Chondrocyte (in vitro differentiated cells): ENCODE measurements at regions not wholly inside any gene's neighbourhood (a gene's known extent, or its start where the extent isn't known, plus 50 kb on each side); places are given as distances from the start of the nearest gene placed in this dataset.
A peak's percentile ranks its signal among the peaks of the same experiment; 100 is the strongest.

ENCODE experiments used
- DNase-seq: peaks from one replicate; pipeline ENCODE4 v3.0.0; 2021; ENCODE audit warnings: mixed read lengths, low spot score
- H3K27ac Mint-ChIP-seq: one replicate; pipeline ENCODE4 v1.8.0; 2021; ENCODE audit warnings: mild to moderate bottlenecking, moderate library complexity, mixed read lengths; ENCODE audit not compliant: unreplicated experiment
- H3K27me3 Mint-ChIP-seq: 2 replicates; pipeline ENCODE4 v1.8.0; 2021; ENCODE audit warnings: low read depth, mixed read lengths
- H3K36me3 Mint-ChIP-seq: 2 replicates; pipeline ENCODE4 v1.8.0; 2021; ENCODE audit warnings: low read depth, mixed read lengths
- H3K4me1 Mint-ChIP-seq: 2 replicates; pipeline ENCODE4 v1.8.0; 2021; ENCODE audit warnings: low read depth, mild to moderate bottlenecking, mixed read lengths
- H3K4me3 Mint-ChIP-seq: one replicate; pipeline ENCODE4 v1.8.0; 2021; ENCODE audit warnings: mild to moderate bottlenecking, moderate library complexity, mixed read lengths; ENCODE audit not compliant: unreplicated experiment
- H3K9me3 Mint-ChIP-seq: 2 replicates; pipeline ENCODE4 v1.8.0; 2021; ENCODE audit warnings: low read depth, mixed read lengths
- CTCF ChIP-seq: fragments of 200-600 bp; sonication (generic); IDR thresholded peaks from 2 replicates; pipeline ENCODE4 v1.5.0; 2021; ENCODE audit warnings: antibody characterized with exemption, mild to moderate bottlenecking, moderate library complexity

- no peak for TF ChIP-seq CTCF
Observed at GRCh38 chr9:107723015-107723414, 233.4 kb upstream of the KLF4 start.

GRCh38 chr9:107721705-107722245, 232.2 kb upstream of the KLF4 start:
- H3K4me3 Mint-ChIP-seq, result no peak overlapping the region
- H3K4me1 Mint-ChIP-seq, result peaks cover under 1% of the 10 kb centered on the region
- TF ChIP-seq CTCF, result no peak
- peaks cover 3% of the 10 kb centered on the region for H3K9me3 Mint-ChIP-seq
- H3K27me3 Mint-ChIP-seq, result peaks cover 5% of the 10 kb centered on the region
- no peak for DNase-seq
- H3K36me3 Mint-ChIP-seq, result no peaks in the 10 kb centered on the region
- no peak overlapping the region for H3K27ac Mint-ChIP-seq

More at GRCh38 chr9:107723015-107723414, 233.4 kb upstream of the KLF4 start:
- Mint-ChIP-seq H3K27me3 (peaks cover 5% of the 10 kb centered on the region), H3K27ac (peak overlapping the region; percentile 52), H3K36me3 (no peaks in the 10 kb centered on the region), H3K4me3 (no peak overlapping the region), H3K4me1 (peaks cover 9% of the 10 kb centered on the region), H3K9me3 (peaks cover 3% of the 10 kb centered on the region)
- no peak for DNase-seq

GRCh38 chr9:107720501-107720900, 230.9 kb upstream of the KLF4 start:
- no peak for TF ChIP-seq CTCF
- no peak for DNase-seq
- Mint-ChIP-seq H3K9me3 (peaks cover 3% of the 10 kb centered on the region), H3K4me3 (no peak overlapping the region), H3K27me3 (peaks cover 5% of the 10 kb centered on the region), H3K36me3 (no peaks in the 10 kb centered on the region), H3K4me1 (no peaks in the 10 kb centered on the region), H3K27ac (no peak overlapping the region)

- no peak for TF ChIP-seq CTCF
- Mint-ChIP-seq H3K27ac (no peak overlapping the region), H3K9me3 (no peaks in the 10 kb centered on the region)
Observed at GRCh38 chr9:107717529-107718314, 228.2 kb upstream of the KLF4 start.

GRCh38 chr9:107715740-107716139, 226.2 kb upstream of the KLF4 start:
- TF ChIP-seq CTCF, result no peak
- no peak for DNase-seq
- Mint-ChIP-seq H3K27me3 (no peaks in the 10 kb centered on the region), H3K4me3 (no peak overlapping the region), H3K9me3 (no peaks in the 10 kb centered on the region), H3K27ac (no peak overlapping the region), H3K36me3 (no peaks in the 10 kb centered on the region), H3K4me1 (peaks cover 18% of the 10 kb centered on the region)

More at GRCh38 chr9:107717529-107718314, 228.2 kb upstream of the KLF4 start:
- H3K36me3 Mint-ChIP-seq, result no peaks in the 10 kb centered on the region
- no peak for DNase-seq
- H3K4me1 Mint-ChIP-seq, result no peaks in the 10 kb centered on the region
- no peak overlapping the region for H3K4me3 Mint-ChIP-seq
- peaks cover 4% of the 10 kb centered on the region for H3K27me3 Mint-ChIP-seq
